Caco-2 (cell line): ENCODE measurements at regions not wholly inside any gene's neighbourhood (a gene's known extent, or its start where the extent isn't known, plus 50 kb on each side); places are given as distances from the start of the nearest gene placed in this dataset.

Experiments
- BruUV-seq: library from RNA; stranded (reverse); fragments of 400-500 nt; replicated peaks from 2 replicates; lab custom pipeline; 2021; lab: Mats Ljungman, UMichigan
- CTCF ChIA-PET: fragments of 300-600 bp; sonication (Branson Sonifier 250); formaldehyde crosslinking; loops from one replicate; lab custom pipeline; 2022; ENCODE audit warnings: antibody characterized with exemption; lab: Charles Lee
- POLR2A ChIA-PET: fragments of 300-600 bp; sonication (Branson Sonifier 250); formaldehyde crosslinking; loops from one replicate; lab custom pipeline; 2022; ENCODE audit warnings: antibody characterized with exemption; lab: Charles Lee
- DNase-seq, 2 experiments: peaks; one replicate each; pipeline versions ENCODE4 v3.0.0 to v3.0.0-alpha.2; 2020 to 2022
- H3K27me3 ChIP-seq: replicated peaks from 2 replicates; pipeline ENCODE4 v1.6.0; 2011; ENCODE audit warnings: low read length; ENCODE audit not compliant: control insufficient read depth, insufficient read depth
- H3K36me3 ChIP-seq: 2 replicates; pipeline ENCODE4 v1.5.1; 2011; ENCODE audit warnings: low read length; ENCODE audit not compliant: control insufficient read depth, insufficient read depth
- H3K4me1 ChIP-seq: fragments of 250-450 bp; sonication (Bioruptor Pico); 2 replicates; pipeline ENCODE4 v1.5.1; 2020; ENCODE audit warnings: mild to moderate bottlenecking
- H3K4me3 ChIP-seq: 2 replicates; pipeline ENCODE4 v1.5.1; 2011; ENCODE audit warnings: low read depth, mild to moderate bottlenecking, control low read depth, low read length
- H3K9me3 ChIP-seq: fragments of 250-450 bp; sonication (Bioruptor Pico); 2 replicates; pipeline ENCODE4 v1.5.1; 2020; ENCODE audit warnings: mild to moderate bottlenecking, moderate library complexity
- H3K27ac Mint-ChIP-seq: one replicate; pipeline ENCODE4 v1.8.0; 2022; ENCODE audit warnings: mixed read lengths; ENCODE audit not compliant: unreplicated experiment
- H3K27me3 Mint-ChIP-seq: one replicate; pipeline ENCODE4 v1.8.0; 2022; ENCODE audit warnings: mixed read lengths; ENCODE audit not compliant: insufficient read depth, unreplicated experiment
- H3K36me3 Mint-ChIP-seq: one replicate; pipeline ENCODE4 v1.8.0; 2022; ENCODE audit warnings: mild to moderate bottlenecking, mixed read lengths; ENCODE audit not compliant: insufficient read depth, unreplicated experiment
- H3K4me1 Mint-ChIP-seq: one replicate; pipeline ENCODE4 v1.8.0; 2022; ENCODE audit warnings: low read depth, mixed read lengths; ENCODE audit not compliant: unreplicated experiment
- H3K4me3 Mint-ChIP-seq: one replicate; pipeline ENCODE4 v1.8.0; 2022; ENCODE audit warnings: mild to moderate bottlenecking, moderate library complexity, mixed read lengths; ENCODE audit not compliant: unreplicated experiment
- H3K9me3 Mint-ChIP-seq: one replicate; pipeline ENCODE4 v1.8.0; 2022; ENCODE audit warnings: mixed read lengths; ENCODE audit not compliant: unreplicated experiment
- CTCF ChIP-seq, 2 experiments: fragments of 200-600 bp in 1 of 2; IDR thresholded peaks; 1 replicate in 1 of 2; 2 replicates in 1 of 2; pipeline versions ENCODE4 v1.5.1 to v1.8.0; 2011 to 2022; ENCODE audit warnings: antibody characterized with exemption in 1 of 2, control low read depth in 1 of 2, inconsistent platforms in 1 of 2, low read depth in 1 of 2, low read length in 1 of 2, mild to moderate bottlenecking in 1 of 2, moderate library complexity in 1 of 2; ENCODE audit not compliant: insufficient read depth in 1 of 2, severe bottlenecking in 1 of 2, unreplicated experiment in 1 of 2
- intact Hi-C: fragments of 100-400 bp; cut with micrococcal nuclease; formaldehyde crosslinking; loops from one replicate; pipeline ENCODE4 v1.10.0; 2022; ENCODE audit not compliant: unreplicated experiment

GRCh38 chr2:17416884-17417391 is 101.3 kb downstream of the RAD51AP2 start:
- ChIA-PET POLR2A (no interaction called here), CTCF (no interaction called here)
- no peak overlapping the region for H3K4me3 Mint-ChIP-seq
- Histone ChIP-seq H3K36me3 (no peaks in the 10 kb centered on the region), H3K4me3 (no peak overlapping the region), H3K27me3 (no peaks in the 10 kb centered on the region), H3K4me1 (no peaks in the 10 kb centered on the region), H3K9me3 (no peaks in the 10 kb centered on the region)
- H3K4me1 Mint-ChIP-seq: no peaks in the 10 kb centered on the region
- no peak for TF ChIP-seq CTCF (IDR thresholded peaks at IDR 0.05; ENCODE audit: insufficient read depth in 1 of 2, low read depth in 1 of 2, low read length in 1 of 2, severe bottlenecking in 1 of 2, unreplicated experiment in 1 of 2)
- no peaks in the 10 kb centered on the region for H3K36me3 Mint-ChIP-seq
- no peak overlapping the region for H3K27ac Mint-ChIP-seq
- H3K9me3 Mint-ChIP-seq: no peaks in the 10 kb centered on the region
- no TSS peak for BruUV-seq
- no peak for DNase-seq
- intact Hi-C loops: no loop called here
- peaks cover 5% of the 10 kb centered on the region for H3K27me3 Mint-ChIP-seq

- no peak overlapping the region for H3K27ac Mint-ChIP-seq
- CTCF ChIA-PET: no interaction called here
- no TSS peak for BruUV-seq
- Histone ChIP-seq H3K4me1 (no peaks in the 10 kb centered on the region), H3K4me3 (no peak overlapping the region), H3K27me3 (no peaks in the 10 kb centered on the region), H3K9me3 (no peaks in the 10 kb centered on the region), H3K36me3 (no peaks in the 10 kb centered on the region)
- H3K27me3 Mint-ChIP-seq: peaks cover 6% of the 10 kb centered on the region
- no peaks in the 10 kb centered on the region for H3K4me1 Mint-ChIP-seq
- no peaks in the 10 kb centered on the region for H3K36me3 Mint-ChIP-seq
- POLR2A ChIA-PET: no interaction called here
- peaks cover 19% of the 10 kb centered on the region for H3K9me3 Mint-ChIP-seq
- no peak for DNase-seq
- intact Hi-C loops: no loop called here
- no peak overlapping the region for H3K4me3 Mint-ChIP-seq
- no peak for TF ChIP-seq CTCF (IDR thresholded peaks at IDR 0.05; ENCODE audit: insufficient read depth in 1 of 2, low read depth in 1 of 2, low read length in 1 of 2, severe bottlenecking in 1 of 2, unreplicated experiment in 1 of 2)
These were observed 105.2 kb downstream of the RAD51AP2 start for GRCh38 chr2:17413036-17413435.

DNA sequence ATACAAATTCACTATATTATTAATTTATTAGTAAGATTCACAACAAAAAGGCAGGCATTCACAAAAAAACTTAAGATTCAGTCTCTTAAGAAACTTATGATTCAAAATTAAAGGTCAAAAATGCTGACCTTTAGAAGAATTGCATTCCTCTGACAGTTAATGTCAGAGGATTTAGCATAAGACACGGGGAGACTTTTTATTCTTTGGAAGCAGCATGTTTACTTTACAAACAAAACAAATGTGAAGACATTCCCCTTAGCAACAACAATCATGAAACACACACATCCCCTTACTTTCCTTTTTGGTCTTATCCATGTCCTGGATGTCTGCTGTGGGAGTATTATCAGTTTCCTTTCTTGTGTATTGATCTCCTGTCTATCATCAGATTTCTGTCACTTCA is 117.1 kb downstream of the RAD51AP2 start:
- TF ChIP-seq CTCF (IDR thresholded peaks at IDR 0.05; ENCODE audit: insufficient read depth in 1 of 2, low read depth in 1 of 2, low read length in 1 of 2, severe bottlenecking in 1 of 2, unreplicated experiment in 1 of 2): no peak
- intact Hi-C loops: no loop called here
- Histone ChIP-seq H3K36me3 (no peaks in the 10 kb centered on the region), H3K4me3 (no peak overlapping the region), H3K27me3 (no peaks in the 10 kb centered on the region), H3K4me1 (no peaks in the 10 kb centered on the region), H3K9me3 (peaks cover 14% of the 10 kb centered on the region; the same call in 1 of the 2 replicates)
- DNase-seq: no peak
- H3K4me1 Mint-ChIP-seq: no peaks in the 10 kb centered on the region
- CTCF ChIA-PET: no interaction called here
- H3K4me3 Mint-ChIP-seq: no peak overlapping the region
- H3K9me3 Mint-ChIP-seq: no peaks in the 10 kb centered on the region
- no peaks in the 10 kb centered on the region for H3K36me3 Mint-ChIP-seq
- POLR2A ChIA-PET: no interaction called here
- BruUV-seq: no TSS peak
- H3K27ac Mint-ChIP-seq: no peak overlapping the region
- H3K27me3 Mint-ChIP-seq: no peaks in the 10 kb centered on the region
